Ovary (tissue), 7 donors: ENCODE measurements at regions not wholly inside any gene's neighbourhood (a gene's known extent, or its start where the extent isn't known, plus 50 kb on each side); places are given as distances from the start of the nearest gene placed in this dataset.
A peak's percentile ranks its signal among the peaks of the same experiment; 100 is the strongest.

Experiments used
- DNase-seq, 5 donors: peaks; one replicate each; pipeline ENCODE4 v3.0.0-alpha.2; 2019 to 2020
- H3K27ac ChIP-seq, 2 donors: fragments of 200-600 bp; one replicate each; pipeline versions ENCODE4 v1.5.1 to v1.8.0; 2019 to 2022
- H3K27me3 ChIP-seq: fragments of 200-600 bp; one replicate; pipeline ENCODE4 v1.8.0; 2022
- H3K36me3 ChIP-seq: fragments of 200-600 bp; sonication (generic); one replicate; pipeline ENCODE4 v1.5.1; 2019
- H3K4me1 ChIP-seq: one replicate; pipeline ENCODE4 v1.8.1; 2013; ENCODE audit warnings: mild to moderate bottlenecking, moderate library complexity; ENCODE audit not compliant: insufficient read depth
- H3K4me3 ChIP-seq: fragments of 200-600 bp; sonication (generic); one replicate; pipeline ENCODE4 v1.5.1; 2017
- H3K9me3 ChIP-seq, 2 donors: fragments of 200-600 bp in 1 of 2; sonication (generic) in 1 of 2; one replicate each; pipeline versions ENCODE4 v1.5.1 to v1.8.1; 2013 to 2019; ENCODE audit warnings: mild to moderate bottlenecking in 1 of 2, moderate library complexity in 1 of 2
- EP300 ChIP-seq: sonication (generic); formaldehyde crosslinking; IDR thresholded peaks from one replicate; pipeline ENCODE4 v1.6.1; 2017; ENCODE audit warnings: antibody characterized with exemption
- POLR2A ChIP-seq: fragments of 450-650 bp; IDR thresholded peaks from one replicate; pipeline ENCODE4 v1.6.1; 2017; ENCODE audit warnings: antibody characterized with exemption, mild to moderate bottlenecking, moderate library complexity
- WGBS, 3 donors: extraction: QIAGEN DNeasy Blood & Tissue Kit in 1 of 3; methylation state at CpG; one replicate each; pipeline versions ENCODE4 v1.1.5 to v1.1.7; 2013 to 2017; 5-methylcytosine and 5-hydroxymethylcytosine counted together
- intact Hi-C, 4 donors: fragments of 100-400 bp; cut with DNase I; formaldehyde crosslinking; loops; one replicate each; pipeline versions ENCODE4 v1.11.0 to v1.15.1; 2022 to 2023
- TF ChIP-seq, protein P1 (sequence below), 3 donors: fragments of 450-650 bp in 2 of 3; fragments of 200-600 bp in 1 of 3; IDR thresholded peaks; one replicate each; pipeline versions ENCODE4 v1.5.1 to v1.8.0; 2016 to 2022; ENCODE audit warnings: antibody characterized with exemption in 3 of 3, mild to moderate bottlenecking in 1 of 3
- donor health status: DM: no; HTN: no; CAD: no; lungs with moderate emphysema.
- donor health status: DM: no; HTN: no; CAD: no.
- donor health status: Bipolar disorder and iron deficiency.
- donor health status: DM: no; HTN: no; CAD: no.
- donor health status: DM: yes; HTN: yes; CAD: no.

DNA sequence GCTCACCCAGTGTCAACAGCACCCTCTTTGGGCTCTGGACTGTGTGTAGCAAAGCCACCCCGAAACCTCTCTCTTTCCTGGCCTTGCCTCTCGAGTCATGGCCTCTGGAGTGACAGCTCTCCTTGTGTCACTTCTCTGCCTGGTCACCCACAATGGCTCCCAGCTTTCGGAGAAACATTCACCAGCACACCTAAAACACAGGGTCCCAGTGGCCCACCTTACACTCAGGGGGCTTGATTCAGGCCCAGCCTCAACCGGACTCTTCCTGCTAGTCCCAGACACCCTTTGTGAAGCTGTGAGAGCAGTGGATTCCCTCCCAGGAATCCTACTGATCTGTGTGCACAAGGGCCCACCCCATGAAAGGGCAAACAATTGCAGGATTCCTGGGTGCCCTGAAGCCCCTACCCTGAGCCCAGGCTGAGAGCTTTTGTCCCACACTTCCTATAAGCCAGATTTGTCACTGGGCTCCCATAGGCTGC is 137.2 kb upstream of the HAAO start:
- H3K4me3 ChIP-seq, result no peak overlapping the region
- peak overlapping the region; percentile 49 to 74 for H3K27ac ChIP-seq
- intact Hi-C loops, result loop anchor here (5.0 to 10.0 kb wide), 5 partner anchors 55 to 97 kb away; no protein-coding TSS in a partner anchor
- no peaks in the 10 kb centered on the region for H3K36me3 ChIP-seq
- H3K27me3 ChIP-seq, result no peaks in the 10 kb centered on the region
- 77 to 91% (median 87%) methylated on average over 4 of the region's 4 CpGs for WGBS, 3 donors
- TF ChIP-seq EP300 (no peak), POLR2A (no peak)
- TF ChIP-seq, protein P1, sequence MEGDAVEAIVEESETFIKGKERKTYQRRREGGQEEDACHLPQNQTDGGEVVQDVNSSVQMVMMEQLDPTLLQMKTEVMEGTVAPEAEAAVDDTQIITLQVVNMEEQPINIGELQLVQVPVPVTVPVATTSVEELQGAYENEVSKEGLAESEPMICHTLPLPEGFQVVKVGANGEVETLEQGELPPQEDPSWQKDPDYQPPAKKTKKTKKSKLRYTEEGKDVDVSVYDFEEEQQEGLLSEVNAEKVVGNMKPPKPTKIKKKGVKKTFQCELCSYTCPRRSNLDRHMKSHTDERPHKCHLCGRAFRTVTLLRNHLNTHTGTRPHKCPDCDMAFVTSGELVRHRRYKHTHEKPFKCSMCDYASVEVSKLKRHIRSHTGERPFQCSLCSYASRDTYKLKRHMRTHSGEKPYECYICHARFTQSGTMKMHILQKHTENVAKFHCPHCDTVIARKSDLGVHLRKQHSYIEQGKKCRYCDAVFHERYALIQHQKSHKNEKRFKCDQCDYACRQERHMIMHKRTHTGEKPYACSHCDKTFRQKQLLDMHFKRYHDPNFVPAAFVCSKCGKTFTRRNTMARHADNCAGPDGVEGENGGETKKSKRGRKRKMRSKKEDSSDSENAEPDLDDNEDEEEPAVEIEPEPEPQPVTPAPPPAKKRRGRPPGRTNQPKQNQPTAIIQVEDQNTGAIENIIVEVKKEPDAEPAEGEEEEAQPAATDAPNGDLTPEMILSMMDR (IDR thresholded peaks at IDR 0.05), result no peak
- H3K9me3 ChIP-seq, result no peaks in the 10 kb centered on the region
- H3K4me1 ChIP-seq, result peaks cover 60% of the 10 kb centered on the region
- DNase-seq, result peak in 1 of 5 donors; percentile 33

DNA sequence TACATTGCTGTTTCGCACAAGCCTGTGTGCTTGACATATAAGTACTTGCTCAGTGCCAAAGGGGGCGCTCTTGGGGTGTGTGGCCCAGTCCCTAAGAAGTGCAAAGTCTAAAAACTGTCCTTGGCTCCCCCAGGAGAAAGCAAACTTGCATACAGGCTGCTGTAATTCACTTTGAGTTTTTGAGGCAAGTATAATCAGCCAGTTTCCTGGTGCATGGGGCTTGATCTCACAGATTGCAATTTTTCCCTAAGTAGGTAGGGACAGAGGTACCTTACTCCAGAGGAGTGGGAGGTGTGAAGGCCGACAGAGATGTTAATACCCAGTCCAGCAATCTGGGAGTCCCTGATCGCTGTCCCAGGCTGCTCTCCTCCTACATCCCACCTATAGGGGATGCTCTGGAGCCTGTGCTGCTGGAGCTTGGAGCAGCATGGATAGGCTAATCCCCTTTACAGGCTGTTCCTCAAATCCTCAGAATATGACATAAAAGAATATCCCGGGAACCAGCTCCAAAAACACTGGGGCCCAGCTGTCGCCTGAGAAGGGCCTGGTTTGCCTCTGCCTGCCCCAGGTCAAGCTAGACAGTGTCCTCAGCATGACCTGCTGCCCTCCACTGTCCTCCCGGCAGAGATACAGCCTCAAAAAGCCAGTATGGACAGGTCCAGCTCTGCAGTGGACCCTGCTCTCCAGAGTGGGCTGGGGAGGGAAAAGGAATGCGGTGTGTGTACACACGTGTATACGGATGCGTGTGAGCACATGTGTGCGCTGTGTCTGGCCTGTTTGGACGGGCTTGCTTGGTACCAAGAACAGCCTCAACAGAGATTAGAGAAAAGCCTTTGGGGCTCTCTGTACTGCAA is 136.5 kb upstream of the HAAO start:
- peaks cover 65% of the 10 kb centered on the region for H3K4me1 ChIP-seq
- peak in 1 of 5 donors; percentile 36 for DNase-seq
- H3K36me3 ChIP-seq, result no peaks in the 10 kb centered on the region
- WGBS, 3 donors, result 48 to 56% (median 52%) methylated on average over 13 of the region's 13 CpGs
- peak overlapping the region; percentile 49 to 74 for H3K27ac ChIP-seq
- no peak overlapping the region for H3K4me3 ChIP-seq
- H3K9me3 ChIP-seq, result no peaks in the 10 kb centered on the region
- intact Hi-C loops, result loop anchor here in 3 of 4 donors (5.0 to 10.0 kb wide), 4 partner anchors 54 to 97 kb away; no protein-coding TSS in a partner anchor
- no peaks in the 10 kb centered on the region for H3K27me3 ChIP-seq
- TF ChIP-seq EP300, result no peak
- TF ChIP-seq POLR2A, result no peak
- TF ChIP-seq, protein P1 (IDR thresholded peaks at IDR 0.05), result no peak

DNA sequence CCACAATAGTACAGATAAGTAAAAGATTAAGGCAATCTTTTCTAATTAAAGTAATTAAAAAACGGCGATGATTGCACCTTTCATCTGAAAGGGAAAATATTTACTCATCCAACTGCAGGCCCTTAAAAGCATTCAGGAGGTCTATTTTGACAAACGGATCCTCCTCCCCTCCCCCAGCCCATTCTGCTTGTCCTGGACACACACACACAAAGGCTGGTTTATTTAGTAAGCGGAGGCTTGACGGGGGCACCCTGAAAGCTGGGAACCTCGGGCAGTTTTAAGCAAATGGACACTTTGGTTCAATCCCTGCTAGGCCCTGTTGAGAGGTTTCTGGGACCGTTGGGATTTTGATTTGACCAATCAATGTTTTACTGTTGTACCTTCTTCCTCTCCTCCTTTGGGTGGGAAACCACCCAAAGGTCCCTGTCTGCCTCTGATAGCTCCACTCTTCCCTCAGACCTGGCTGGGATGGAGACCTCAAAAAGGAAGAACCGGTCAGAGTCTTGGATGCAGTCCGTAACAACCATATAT is 135.8 kb upstream of the HAAO start:
- DNase-seq, result peak in 1 of 5 donors; percentile 27
- Histone ChIP-seq H3K36me3 (no peaks in the 10 kb centered on the region), H3K4me1 (peaks cover 71% of the 10 kb centered on the region), H3K27me3 (no peaks in the 10 kb centered on the region), H3K9me3 (no peaks in the 10 kb centered on the region), H3K27ac (peak overlapping the region in 1 of 2 donors; percentile 74), H3K4me3 (no peak overlapping the region)
- WGBS, 3 donors, result 31 to 33% (median 33%) methylated on average over 9 of the region's 9 CpGs
- TF ChIP-seq EP300 (no peak), POLR2A (no peak)
- TF ChIP-seq, protein P1 (IDR thresholded peaks at IDR 0.05), result no peak
- intact Hi-C loops, result loop anchor here in 3 of 4 donors (5.0 to 10.0 kb wide), 4 partner anchors 53 to 96 kb away; no protein-coding TSS in a partner anchor

DNA sequence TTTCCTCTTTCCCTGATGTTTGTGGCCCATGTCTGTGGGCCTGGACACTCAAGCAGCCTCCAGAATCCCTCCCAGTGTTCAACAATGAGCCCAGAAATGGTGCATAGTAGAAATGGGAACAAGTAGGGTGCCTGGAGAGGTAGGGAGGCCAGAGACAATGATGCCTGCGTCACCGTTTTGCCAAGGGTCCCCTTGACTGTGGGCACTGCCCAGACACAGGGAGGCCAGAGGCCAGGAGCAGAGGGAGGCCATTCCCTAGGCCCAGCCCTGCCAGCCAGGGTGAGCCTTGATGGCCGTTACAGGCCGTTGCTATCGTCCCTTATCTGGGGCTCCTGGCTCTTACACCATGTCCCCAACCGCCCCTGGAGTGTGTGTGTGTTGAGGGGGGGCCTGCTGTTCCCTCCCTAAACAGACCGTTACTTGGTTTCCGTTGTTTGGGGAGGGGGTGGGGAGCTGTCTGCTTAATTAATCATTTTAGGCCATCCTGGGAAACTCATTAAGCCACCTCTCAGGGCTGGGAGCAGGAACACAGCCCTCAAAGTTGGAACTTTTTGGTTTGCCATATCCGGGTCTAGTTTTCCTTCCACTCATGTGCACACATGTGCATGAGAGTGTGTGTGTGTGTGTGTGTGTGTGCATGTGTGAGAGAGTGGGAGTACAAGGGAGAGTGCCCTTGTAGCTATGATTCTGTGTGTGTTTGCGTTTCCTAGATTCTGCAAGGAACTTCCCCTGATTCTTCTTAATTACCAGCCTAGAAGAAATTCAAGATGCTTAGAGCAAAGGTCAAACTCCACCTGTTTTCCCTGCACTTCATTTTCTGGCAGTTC is 135.2 kb upstream of the HAAO start:
- H3K27ac ChIP-seq, result peak overlapping the region; percentile 57 to 74
- intact Hi-C loops, result loop anchor here in 3 of 4 donors (5.0 to 10.0 kb wide), 4 partner anchors 53 to 95 kb away; no protein-coding TSS in a partner anchor
- H3K4me3 ChIP-seq, result no peak overlapping the region
- WGBS, 3 donors, result 27 to 34% (median 32%) methylated on average over 10 of the region's 10 CpGs
- peaks cover 75% of the 10 kb centered on the region for H3K4me1 ChIP-seq
- TF ChIP-seq EP300 (no peak), POLR2A (no peak)
- TF ChIP-seq, protein P1 (IDR thresholded peaks at IDR 0.05), result no peak
- no peaks in the 10 kb centered on the region for H3K36me3 ChIP-seq
- H3K9me3 ChIP-seq, result no peaks in the 10 kb centered on the region
- no peaks in the 10 kb centered on the region for H3K27me3 ChIP-seq
- DNase-seq, result peak in 2 of 5 donors; percentile 55 to 61
